ENCODE measurements at regions not wholly inside any gene's neighbourhood (a gene's known extent, or its start where the extent isn't known, plus 50 kb on each side); places are given as distances from the start of the nearest gene placed in this dataset.

DNA sequence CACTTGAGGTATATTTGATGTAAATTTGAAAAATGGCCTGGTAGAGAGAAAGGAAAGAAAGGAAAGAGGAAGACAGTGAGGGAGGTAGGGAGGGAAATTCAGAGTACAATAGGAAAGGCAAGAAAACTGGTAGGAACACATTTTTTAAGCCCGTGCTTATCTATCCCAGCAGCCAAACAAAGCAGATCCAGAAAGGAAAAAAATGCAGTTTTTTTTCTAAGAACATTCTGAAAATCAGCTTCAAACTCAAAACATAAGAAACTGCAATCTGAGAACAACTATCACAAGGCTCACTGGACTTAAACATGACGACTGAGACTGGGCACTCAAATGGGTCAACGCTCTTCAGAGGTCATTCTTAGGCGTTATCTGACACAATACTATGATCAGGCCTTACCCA is 408.3 kb upstream of the DDI1 start:
- no peak for TF ChIP-seq GATA3 (IDR thresholded peaks at IDR 0.05; ENCODE audit: low read depth, low read length)
- TF ChIP-seq GATA2 (IDR thresholded peaks at IDR 0.05; ENCODE audit: low read depth, low read length), result no peak

GRCh38 chr11:103631841-103632240 is 404.6 kb upstream of the DDI1 start:
- TF ChIP-seq GATA2 (IDR thresholded peaks at IDR 0.05; ENCODE audit: low read depth, low read length) (no peak), GATA3 (IDR thresholded peaks at IDR 0.05; ENCODE audit: low read depth, low read length) (no peak)

DNA sequence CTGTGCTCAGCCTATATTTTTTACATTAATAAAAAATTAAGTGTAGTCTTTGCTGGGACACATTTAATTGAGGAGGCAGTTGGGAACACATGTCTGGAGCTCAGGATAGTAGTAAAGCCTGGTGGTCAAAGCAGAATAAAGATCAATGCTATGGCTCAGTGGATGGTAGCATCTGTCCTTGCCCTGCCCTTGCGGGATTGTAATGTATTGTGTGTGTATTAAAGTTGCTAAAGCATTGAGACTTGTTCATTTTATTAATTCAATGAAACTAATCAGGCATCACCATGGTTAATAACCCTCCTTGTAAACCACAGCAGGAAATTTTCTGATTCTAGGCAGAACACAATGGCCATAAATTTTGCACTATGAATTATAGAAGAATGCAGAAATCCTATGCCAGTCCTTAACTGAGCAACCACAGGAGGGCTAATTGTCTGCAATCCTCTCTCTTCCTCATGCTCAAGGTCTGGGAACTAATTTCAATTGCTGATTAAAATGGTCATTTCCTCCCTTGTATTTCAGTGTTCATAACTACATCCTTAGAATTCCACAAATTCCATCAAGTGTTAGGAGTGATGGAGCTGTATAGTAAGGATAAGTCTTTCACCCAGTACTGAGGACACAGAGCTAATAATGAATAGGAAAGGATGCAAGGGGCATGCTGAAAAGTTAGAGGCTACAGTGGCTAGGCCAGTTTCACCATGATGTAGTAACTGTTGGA is 403.2 kb upstream of the DDI1 start:
- TF ChIP-seq GATA2 (IDR thresholded peaks at IDR 0.05; ENCODE audit: low read depth, low read length), result no peak
- no peak for TF ChIP-seq GATA3 (IDR thresholded peaks at IDR 0.05; ENCODE audit: low read depth, low read length)

- TF ChIP-seq GATA2 (IDR thresholded peaks at IDR 0.05; ENCODE audit: low read depth, low read length) (no peak), GATA3 (IDR thresholded peaks at IDR 0.05; ENCODE audit: low read depth, low read length) (no peak)
Measured at GRCh38 chr11:103633819-103634590, 402.4 kb upstream of the DDI1 start.

DNA sequence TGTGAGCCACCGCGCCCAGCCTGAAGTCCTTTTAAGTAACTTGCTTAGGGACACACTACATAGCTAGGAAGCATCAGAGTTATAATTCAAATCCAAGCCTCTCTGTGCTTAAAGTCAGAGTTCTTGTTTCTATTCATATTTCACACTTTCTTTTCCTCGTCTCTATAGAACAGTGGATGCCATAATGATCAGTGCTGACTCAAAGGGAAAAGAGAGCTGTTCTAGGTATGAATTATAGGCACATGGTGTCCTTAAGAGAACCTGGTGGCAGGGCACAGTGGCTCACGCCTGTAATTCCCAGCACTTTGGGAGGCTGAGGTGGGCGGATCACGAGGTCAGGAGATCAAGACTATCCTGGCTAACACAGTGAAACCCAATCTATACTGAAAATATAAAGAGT is 400.2 kb upstream of the DDI1 start:
- TF ChIP-seq GATA3 (IDR thresholded peaks at IDR 0.05; ENCODE audit: low read depth, low read length) (no peak), GATA2 (IDR thresholded peaks at IDR 0.05; ENCODE audit: low read depth, low read length) (no peak)

DNA sequence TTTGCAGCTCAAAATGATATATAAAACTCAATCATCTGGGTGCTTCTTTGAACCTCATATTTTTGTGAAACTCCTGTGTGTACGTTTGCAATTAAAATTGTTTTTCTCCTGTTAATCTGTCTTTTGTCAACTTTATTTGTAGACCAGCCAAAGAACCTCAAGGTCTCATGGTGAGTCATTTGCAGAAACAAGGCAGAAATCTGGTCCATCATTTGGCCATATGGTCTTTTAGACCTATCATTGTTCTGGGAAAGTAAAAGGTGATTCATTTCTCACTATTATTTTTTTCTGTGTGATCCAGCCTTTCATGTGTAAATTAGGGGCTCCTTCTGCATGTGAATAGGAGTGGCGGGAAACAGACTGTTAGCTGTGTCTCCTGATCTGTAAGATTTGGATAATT is 399.1 kb upstream of the DDI1 start:
- TF ChIP-seq GATA3 (IDR thresholded peaks at IDR 0.05; ENCODE audit: low read depth, low read length), result no peak
- no peak for TF ChIP-seq GATA2 (IDR thresholded peaks at IDR 0.05; ENCODE audit: low read depth, low read length)

DNA sequence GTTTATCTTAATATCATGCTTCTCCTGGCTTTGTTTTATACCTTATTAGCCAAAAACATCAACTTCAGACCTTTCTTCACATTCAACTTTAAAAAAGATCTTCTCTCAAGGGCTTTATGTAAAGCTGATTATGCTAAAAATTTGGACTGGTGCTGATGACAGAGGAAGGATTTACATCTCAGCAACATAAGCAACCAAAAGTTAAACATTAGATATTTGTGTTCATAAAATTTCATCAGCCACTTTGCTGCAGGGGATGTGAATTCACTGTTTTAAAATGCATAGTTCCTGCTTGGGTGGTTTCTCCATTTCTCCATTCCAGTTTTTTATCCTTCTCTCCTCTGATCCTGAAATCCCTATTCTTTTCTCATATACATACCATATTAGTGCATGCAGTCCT is 398.6 kb upstream of the DDI1 start:
- TF ChIP-seq GATA3 (IDR thresholded peaks at IDR 0.05; ENCODE audit: low read depth, low read length) (no peak), GATA2 (IDR thresholded peaks at IDR 0.05; ENCODE audit: low read depth, low read length) (no peak)

DNA sequence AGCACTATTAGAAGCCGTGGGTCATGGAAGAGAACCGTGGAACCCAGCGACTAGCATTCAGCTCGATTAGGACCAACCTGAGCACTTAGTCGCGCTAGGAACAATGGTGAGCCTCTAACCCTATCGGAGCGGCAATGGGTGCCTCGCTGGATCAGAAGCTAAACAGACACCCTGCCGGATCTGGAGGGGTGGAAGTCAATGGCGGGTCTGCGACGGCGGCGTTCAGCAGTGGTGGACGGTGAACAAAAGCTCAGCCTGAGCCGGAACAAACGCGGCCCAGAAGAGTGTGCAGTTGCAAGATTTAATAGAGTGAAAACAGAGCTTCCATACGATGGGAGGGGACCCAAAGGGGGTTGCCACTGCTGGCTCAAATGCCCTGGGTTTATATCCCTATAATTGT is 391.8 kb upstream of the DDI1 start:
- TF ChIP-seq GATA3 (IDR thresholded peaks at IDR 0.05; ENCODE audit: low read depth, low read length), result no peak
- TF ChIP-seq GATA2 (IDR thresholded peaks at IDR 0.05; ENCODE audit: low read depth, low read length), result no peak

GRCh38 chr11:103648054-103648453 is 388.4 kb upstream of the DDI1 start:
- no peak for TF ChIP-seq GATA2 (IDR thresholded peaks at IDR 0.05; ENCODE audit: low read depth, low read length)
- TF ChIP-seq GATA3 (IDR thresholded peaks at IDR 0.05; ENCODE audit: low read depth, low read length), result no peak

DNA sequence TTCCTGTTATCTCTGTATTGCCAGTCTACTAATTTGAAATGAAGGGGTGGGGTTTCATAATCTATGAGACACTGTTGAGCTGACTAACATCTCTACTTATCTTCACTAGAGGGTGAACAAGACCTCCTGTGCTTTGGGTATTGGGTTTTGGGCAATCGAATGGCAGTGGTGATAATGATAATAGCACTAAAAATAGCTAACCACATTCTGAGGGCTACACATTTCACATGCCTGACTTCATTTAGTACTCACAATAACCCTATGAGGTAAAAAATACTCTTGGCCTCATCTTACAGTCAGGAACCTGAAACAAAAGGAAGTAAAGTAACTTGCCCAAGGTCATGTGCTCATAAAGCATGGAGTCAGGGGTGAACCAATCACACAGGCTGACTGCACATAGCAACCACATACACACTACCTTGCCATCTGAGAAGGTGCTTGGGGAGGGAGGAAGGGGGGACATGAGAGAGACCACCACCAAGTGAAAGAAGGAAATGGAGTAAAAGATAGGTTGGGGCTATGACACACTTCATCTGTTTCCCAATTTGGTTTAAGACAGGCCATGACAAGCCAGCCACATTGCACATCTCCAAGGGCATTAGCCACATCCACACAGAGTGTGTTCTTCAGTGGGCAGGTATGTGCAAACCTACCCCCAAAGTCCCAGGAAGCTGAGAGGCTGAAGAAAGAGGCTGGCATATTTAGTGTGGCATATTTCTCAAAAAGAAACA is 387.6 kb upstream of the DDI1 start:
- no peak for TF ChIP-seq GATA2 (IDR thresholded peaks at IDR 0.05; ENCODE audit: low read depth, low read length)
- no peak for TF ChIP-seq GATA3 (IDR thresholded peaks at IDR 0.05; ENCODE audit: low read depth, low read length)

GRCh38 chr11:103649401-103649895 is 387.0 kb upstream of the DDI1 start:
- TF ChIP-seq GATA2 (IDR thresholded peaks at IDR 0.05; ENCODE audit: low read depth, low read length), result no peak
- no peak for TF ChIP-seq GATA3 (IDR thresholded peaks at IDR 0.05; ENCODE audit: low read depth, low read length)

- no peak for TF ChIP-seq GATA3 (IDR thresholded peaks at IDR 0.05; ENCODE audit: low read depth, low read length)
- no peak for TF ChIP-seq GATA2 (IDR thresholded peaks at IDR 0.05; ENCODE audit: low read depth, low read length)
Measured at GRCh38 chr11:103650330-103650729, 386.1 kb upstream of the DDI1 start.

DNA sequence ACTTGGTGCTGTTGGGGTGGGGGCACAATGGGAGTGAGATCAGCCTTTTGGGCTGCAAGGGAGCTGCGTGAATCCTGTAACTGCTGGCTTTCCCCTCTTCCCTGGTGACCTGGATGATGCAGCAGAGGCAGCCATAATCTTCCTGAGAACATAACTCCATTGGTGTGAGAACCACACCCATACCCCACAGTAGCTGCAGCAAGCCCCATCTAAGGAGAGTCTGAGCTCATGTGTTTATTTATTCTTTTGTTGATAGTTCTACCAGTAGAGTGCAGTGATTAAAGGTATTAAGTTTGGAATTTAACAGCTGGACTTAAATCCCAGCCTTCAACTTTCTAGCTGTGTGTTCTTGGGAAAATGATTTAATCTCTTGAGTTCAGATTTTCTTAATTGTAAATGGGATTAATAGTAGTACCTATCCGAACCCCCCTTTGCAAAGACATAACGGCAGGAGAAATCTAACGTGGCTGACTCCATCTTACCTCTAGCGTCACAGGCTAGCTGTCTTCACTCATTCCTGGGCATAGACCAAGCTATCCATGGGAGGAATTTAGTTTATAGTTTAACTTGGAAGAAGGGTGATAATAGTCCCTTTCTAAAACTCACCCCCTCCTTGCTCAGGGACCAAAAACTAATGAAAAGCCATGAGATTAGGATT is 385.0 kb upstream of the DDI1 start:
- no peak for TF ChIP-seq GATA3 (IDR thresholded peaks at IDR 0.05; ENCODE audit: low read depth, low read length)
- TF ChIP-seq GATA2 (IDR thresholded peaks at IDR 0.05; ENCODE audit: low read depth, low read length), result no peak

- no peak for TF ChIP-seq GATA3 (IDR thresholded peaks at IDR 0.05; ENCODE audit: low read depth, low read length)
- TF ChIP-seq GATA2 (IDR thresholded peaks at IDR 0.05; ENCODE audit: low read depth, low read length), result no peak
Measured at GRCh38 chr11:103652013-103652412, 384.4 kb upstream of the DDI1 start.
